ENCODE measurements at regions not wholly inside any gene's neighbourhood (a gene's known extent, or its start where the extent isn't known, plus 50 kb on each side); places are given as distances from the start of the nearest gene placed in this dataset.
"Not testable (repeated sequence)": the region's sequence is repeated elsewhere in the genome, so short reads cannot be mapped to it uniquely, and the experiment has no call there.

- intact Hi-C loops (cut with micrococcal nuclease): not testable (repeated sequence)
These were observed 357.6 kb downstream of the ADGRD1 start for GRCh38 chr12:131311279-131311722.

- intact Hi-C loops (cut with micrococcal nuclease): no loop called here
These were observed 358.1 kb downstream of the ADGRD1 start for GRCh38 chr12:131311764-131312163.

GRCh38 chr12:131312382-131312781 is 358.7 kb downstream of the ADGRD1 start:
- intact Hi-C loops (cut with micrococcal nuclease): not testable (repeated sequence)

GRCh38 chr12:131312793-131313545 is 359.3 kb downstream of the ADGRD1 start:
- intact Hi-C loops (cut with micrococcal nuclease): no loop called here

GRCh38 chr12:131313635-131314034 is 359.9 kb downstream of the ADGRD1 start:
- intact Hi-C loops (cut with micrococcal nuclease): no loop called here

- intact Hi-C loops (cut with micrococcal nuclease): no loop called here
These were observed 360.9 kb downstream of the ADGRD1 start for GRCh38 chr12:131314524-131315090.

- intact Hi-C loops (cut with micrococcal nuclease): no loop called here
These were observed 361.9 kb downstream of the ADGRD1 start for GRCh38 chr12:131315601-131316000.

GRCh38 chr12:131316388-131316787 is 362.7 kb downstream of the ADGRD1 start:
- intact Hi-C loops (cut with micrococcal nuclease): no loop called here

GRCh38 chr12:131318045-131318685 is 364.5 kb downstream of the ADGRD1 start:
- intact Hi-C loops (cut with micrococcal nuclease): no loop called here

GRCh38 chr12:131321988-131322387 is 368.3 kb downstream of the ADGRD1 start:
- intact Hi-C loops (cut with micrococcal nuclease): no loop called here

GRCh38 chr12:131322460-131322859 is 368.8 kb downstream of the ADGRD1 start:
- intact Hi-C loops (cut with micrococcal nuclease): not testable (repeated sequence)

GRCh38 chr12:131323879-131324278 is 370.2 kb downstream of the ADGRD1 start:
- intact Hi-C loops (cut with micrococcal nuclease): no loop called here

GRCh38 chr12:131327521-131328488 is 374.1 kb downstream of the ADGRD1 start:
- intact Hi-C loops (cut with micrococcal nuclease): no loop called here

- intact Hi-C loops (cut with micrococcal nuclease): not testable (repeated sequence)
These were observed 375.4 kb downstream of the ADGRD1 start for GRCh38 chr12:131328861-131329845.

- intact Hi-C loops (cut with micrococcal nuclease): no loop called here
These were observed 376.6 kb downstream of the ADGRD1 start for GRCh38 chr12:131330106-131330815.

GRCh38 chr12:131331148-131331750 is 377.5 kb downstream of the ADGRD1 start:
- intact Hi-C loops (cut with micrococcal nuclease): no loop called here

- intact Hi-C loops (cut with micrococcal nuclease): no loop called here
These were observed 378.5 kb downstream of the ADGRD1 start for GRCh38 chr12:131332224-131332623.

- intact Hi-C loops (cut with micrococcal nuclease): no loop called here
These were observed 377.8 kb upstream of the SFSWAP start for GRCh38 chr12:131333136-131333535.

Data from T-helper 1 cell treated with Interleukin-12 subunit alpha and Interleukin-12 subunit beta and Interleukin-4 antibody, amounts not matched to agents 30 ng/mL and 1 ng/mL, for 36 hours (primary cell).